ENCODE measurements at regions not wholly inside any gene's neighbourhood (a gene's known extent, or its start where the extent isn't known, plus 50 kb on each side); places are given as distances from the start of the nearest gene placed in this dataset.

- H3K4me3 ChIP-seq: no peak overlapping the region
- H3K4me1 ChIP-seq: no peaks in the 10 kb centered on the region
- H3K36me3 ChIP-seq: no peaks in the 10 kb centered on the region
- TF ChIP-seq CTCF (IDR thresholded peaks at IDR 0.05) (no peak), POLR2A (IDR thresholded peaks at IDR 0.05) (no peak)
- no peak overlapping the region for H3K27ac ChIP-seq
- no peak for DNase-seq
- no peaks in the 10 kb centered on the region for H3K9me3 ChIP-seq
- no peaks in the 10 kb centered on the region for H3K27me3 ChIP-seq
Observed at GRCh38 chr10:10327934-10328333, 689.7 kb upstream of the CELF2 start.

GRCh38 chr10:10330418-10330817 lies 687.3 kb upstream of the CELF2 start:
- TF ChIP-seq POLR2A (IDR thresholded peaks at IDR 0.05) (no peak), CTCF (IDR thresholded peaks at IDR 0.05) (no peak)
- no peaks in the 10 kb centered on the region for H3K4me1 ChIP-seq

GRCh38 chr10:10332786-10333185 lies 684.9 kb upstream of the CELF2 start:
- Histone ChIP-seq H3K27me3 (no peaks in the 10 kb centered on the region), H3K27ac (no peak overlapping the region), H3K36me3 (no peaks in the 10 kb centered on the region), H3K9me3 (no peaks in the 10 kb centered on the region), H3K4me1 (no peaks in the 10 kb centered on the region), H3K4me3 (no peak overlapping the region)
- TF ChIP-seq CTCF (IDR thresholded peaks at IDR 0.05): no peak
- TF ChIP-seq POLR2A (IDR thresholded peaks at IDR 0.05): no peak
- no peak for DNase-seq

More at GRCh38 chr10:10330418-10330817, 687.3 kb upstream of the CELF2 start:
- DNase-seq: no peak
- H3K36me3 ChIP-seq: no peaks in the 10 kb centered on the region
- no peaks in the 10 kb centered on the region for H3K9me3 ChIP-seq
- no peak overlapping the region for H3K27ac ChIP-seq
- H3K4me3 ChIP-seq: no peak overlapping the region
- H3K27me3 ChIP-seq: no peaks in the 10 kb centered on the region

GRCh38 chr10:10333622-10334021 lies 684.0 kb upstream of the CELF2 start:
- TF ChIP-seq CTCF (IDR thresholded peaks at IDR 0.05): no peak
- no peak for TF ChIP-seq POLR2A (IDR thresholded peaks at IDR 0.05)
- Histone ChIP-seq H3K27me3 (no peaks in the 10 kb centered on the region), H3K4me3 (no peak overlapping the region), H3K4me1 (no peaks in the 10 kb centered on the region), H3K27ac (no peak overlapping the region), H3K36me3 (no peaks in the 10 kb centered on the region), H3K9me3 (no peaks in the 10 kb centered on the region)
- no peak for DNase-seq

GRCh38 chr10:10338339-10338738 lies 679.3 kb upstream of the CELF2 start:
- H3K4me3 ChIP-seq: no peak overlapping the region
- H3K9me3 ChIP-seq: no peaks in the 10 kb centered on the region
- no peak for DNase-seq
- TF ChIP-seq CTCF (IDR thresholded peaks at IDR 0.05) (no peak), POLR2A (IDR thresholded peaks at IDR 0.05) (no peak)
- no peaks in the 10 kb centered on the region for H3K27me3 ChIP-seq
- no peak overlapping the region for H3K27ac ChIP-seq
- H3K36me3 ChIP-seq: no peaks in the 10 kb centered on the region
- H3K4me1 ChIP-seq: no peaks in the 10 kb centered on the region
